Fibroblast of gingiva (primary cell): ENCODE measurements at regions not wholly inside any gene's neighbourhood (a gene's known extent, or its start where the extent isn't known, plus 50 kb on each side); places are given as distances from the start of the nearest gene placed in this dataset.

Experiments
- DNase-seq: peaks from one replicate; pipeline ENCODE4 v3.0.0-alpha.2; 2011; ENCODE audit warnings: low read depth

DNA sequence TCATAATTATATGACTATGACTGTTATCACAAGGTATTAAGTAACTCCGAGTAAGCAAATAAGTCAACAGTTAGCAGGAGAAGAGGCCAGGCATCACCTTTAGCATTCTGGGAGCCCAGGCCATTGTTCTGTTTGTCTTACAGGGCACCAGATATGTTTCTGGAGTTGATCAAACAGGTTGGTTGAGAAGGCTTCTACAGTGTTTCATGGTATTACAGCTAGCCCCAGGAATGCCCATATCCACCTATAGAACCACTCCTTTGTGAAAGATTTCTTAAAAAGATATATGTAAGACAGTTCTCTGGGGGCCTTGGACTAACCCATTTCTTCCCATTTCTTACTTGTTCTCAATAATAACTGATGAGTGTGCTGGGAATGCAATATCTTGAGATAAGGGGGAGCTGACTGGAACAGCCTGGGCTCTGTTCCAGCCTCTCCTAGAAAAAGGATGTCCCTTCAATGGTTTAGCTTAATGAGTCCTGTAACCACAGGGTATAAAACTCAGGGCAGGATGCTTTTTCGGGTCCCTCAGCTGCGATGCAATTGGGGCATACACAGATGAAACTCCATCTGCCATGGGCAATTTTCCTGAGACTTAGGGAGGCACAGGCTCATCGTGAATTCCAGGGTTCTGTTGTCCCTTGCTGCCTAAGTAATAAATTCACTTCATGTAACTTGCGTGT, 286.4 kb downstream of the BAMBI start:
- DNase-seq = no peak

DNA sequence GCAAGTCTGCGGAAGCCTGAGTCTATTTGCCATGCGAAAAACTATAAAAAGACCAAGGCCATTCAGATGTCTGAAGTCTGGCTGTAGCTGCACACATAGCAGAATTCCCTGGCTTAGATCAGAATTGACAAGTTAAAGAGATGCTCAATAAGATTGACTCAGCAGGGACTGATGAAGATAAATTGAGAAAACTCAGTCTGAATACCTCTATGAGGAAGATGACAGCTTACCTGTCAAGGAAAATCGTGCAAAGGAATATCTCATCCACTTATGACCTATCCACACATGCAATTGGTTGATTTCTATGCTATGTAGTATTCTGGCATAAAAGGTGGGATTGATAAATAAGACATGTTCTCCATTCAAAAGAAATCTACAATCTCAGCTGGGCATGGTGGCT, 288.6 kb downstream of the BAMBI start:
- no peak for DNase-seq

DNA sequence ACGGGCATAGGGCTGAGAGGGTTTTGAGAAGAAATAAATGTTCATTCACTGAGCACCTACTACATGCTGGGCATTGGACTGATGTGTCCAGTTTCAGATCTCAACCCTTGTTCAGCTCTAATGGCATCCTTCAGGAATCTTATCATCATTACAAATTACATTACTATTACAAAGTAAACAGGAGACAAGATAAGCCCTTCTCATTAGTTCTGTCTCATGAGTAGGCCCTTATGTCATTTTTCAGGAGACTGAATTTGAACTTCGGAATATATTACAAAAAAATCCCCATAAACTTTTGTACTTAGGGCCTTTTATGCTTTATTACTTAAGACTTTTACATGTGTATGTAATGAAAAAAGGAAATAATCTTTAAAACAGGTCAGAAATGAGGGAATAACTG, 289.7 kb downstream of the BAMBI start:
- DNase-seq = no peak

DNA sequence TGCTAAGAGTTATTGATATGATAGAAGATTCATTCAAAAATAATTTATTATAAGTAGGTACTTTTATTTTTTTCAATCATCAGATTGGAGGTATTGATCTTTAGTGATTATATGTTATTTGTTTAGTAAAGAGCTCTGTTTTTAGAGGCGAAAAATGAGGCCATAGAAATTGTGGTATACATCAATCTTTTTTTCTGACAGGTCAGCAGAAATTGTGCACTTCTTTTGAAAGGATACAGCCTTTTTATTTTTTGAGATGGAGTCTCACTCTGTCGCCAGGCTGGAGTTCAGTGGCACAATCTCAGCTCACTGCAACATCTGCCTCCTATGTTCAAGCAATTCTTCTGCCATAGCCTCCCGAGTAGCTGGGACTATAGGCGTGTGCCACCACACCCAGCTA, 292.1 kb downstream of the BAMBI start:
- DNase-seq = no peak

DNA sequence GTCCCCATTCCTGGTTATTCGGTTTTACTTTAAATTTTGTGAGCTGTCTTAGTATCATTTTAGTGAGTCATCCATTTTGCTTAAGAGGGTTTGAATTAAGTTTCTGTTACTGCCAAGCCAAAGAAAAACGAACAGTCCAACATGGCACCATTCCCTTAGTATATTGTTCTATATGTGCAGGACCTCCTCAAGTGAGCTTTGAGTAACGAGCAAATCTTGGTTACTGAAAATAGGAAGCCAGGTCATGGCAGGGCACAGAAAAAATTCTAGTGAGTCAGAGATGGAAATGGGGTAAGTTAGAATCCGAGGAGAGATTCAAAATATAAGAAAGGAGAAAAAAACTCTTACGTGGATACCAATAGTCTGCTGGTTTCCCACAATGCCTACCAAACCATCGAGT, 292.9 kb downstream of the BAMBI start:
- no peak for DNase-seq

DNA sequence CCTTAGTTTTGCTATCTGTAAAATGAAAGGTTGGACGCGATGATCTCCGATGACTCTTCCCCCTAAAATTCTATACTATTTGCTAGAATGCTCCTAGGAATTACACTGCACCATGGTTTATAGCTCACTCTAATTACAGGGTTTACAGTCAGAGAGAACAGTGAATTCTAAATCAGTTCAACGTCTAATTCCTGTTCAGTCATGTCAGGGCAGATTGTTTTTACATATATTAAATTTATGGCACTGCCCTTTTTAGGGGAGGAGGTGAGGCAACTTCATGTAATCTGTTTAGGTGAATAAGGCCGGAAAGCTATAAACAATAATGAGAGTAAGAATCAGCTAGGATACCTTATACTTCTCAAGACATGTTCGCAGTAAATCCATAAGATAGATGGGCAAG, 293.9 kb downstream of the BAMBI start:
- DNase-seq = no peak

DNA sequence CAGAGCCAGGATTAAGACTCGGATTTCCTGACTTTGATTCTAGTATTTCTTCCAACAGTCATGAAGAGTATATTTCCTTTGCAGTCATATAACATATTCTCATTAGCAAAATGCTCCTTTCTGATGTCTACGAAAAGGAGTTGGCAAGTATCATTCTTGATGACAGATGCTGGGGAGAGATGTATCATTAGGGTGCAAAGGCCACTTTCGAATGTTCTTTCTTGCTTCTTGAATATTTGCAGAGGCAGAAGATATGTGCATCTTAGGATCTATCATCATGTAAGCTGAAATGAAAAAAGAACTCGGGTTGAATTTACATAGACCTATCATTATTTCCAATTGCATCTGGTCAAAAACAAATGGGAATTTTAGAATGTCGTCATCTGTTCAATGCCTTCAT, 294.4 kb downstream of the BAMBI start:
- no peak for DNase-seq

DNA sequence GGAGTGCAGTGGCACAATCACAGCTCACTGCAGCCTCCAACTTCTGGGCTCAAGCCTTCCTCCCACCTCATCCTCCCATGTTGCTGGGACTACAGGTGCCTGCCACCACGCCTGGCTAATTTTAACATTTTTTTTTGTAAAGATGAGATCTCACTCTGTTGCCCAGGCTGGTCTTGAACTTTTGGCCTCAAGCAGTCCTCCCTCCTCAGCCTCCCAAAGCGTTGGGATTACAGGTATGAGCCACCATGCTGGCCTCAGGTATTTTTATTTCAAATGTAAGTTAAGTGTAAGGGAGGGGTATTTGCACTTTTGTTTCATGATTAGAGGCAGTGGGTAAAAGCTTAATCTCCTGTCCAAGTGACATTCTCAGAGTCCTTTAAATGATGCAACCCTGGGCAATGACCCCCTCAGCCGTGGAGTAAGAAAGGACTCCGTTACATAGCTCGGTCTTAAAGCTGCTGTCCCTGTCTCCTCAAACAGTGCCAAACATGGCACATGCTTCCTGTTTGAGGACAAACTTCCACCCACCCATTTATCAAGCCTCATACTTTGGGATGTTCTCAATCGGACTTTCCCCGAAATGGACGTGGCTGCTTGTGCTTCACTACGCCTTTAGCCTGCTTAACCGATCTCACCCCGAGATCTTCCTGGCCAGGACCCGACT, 296.1 kb downstream of the BAMBI start:
- no peak for DNase-seq

DNA sequence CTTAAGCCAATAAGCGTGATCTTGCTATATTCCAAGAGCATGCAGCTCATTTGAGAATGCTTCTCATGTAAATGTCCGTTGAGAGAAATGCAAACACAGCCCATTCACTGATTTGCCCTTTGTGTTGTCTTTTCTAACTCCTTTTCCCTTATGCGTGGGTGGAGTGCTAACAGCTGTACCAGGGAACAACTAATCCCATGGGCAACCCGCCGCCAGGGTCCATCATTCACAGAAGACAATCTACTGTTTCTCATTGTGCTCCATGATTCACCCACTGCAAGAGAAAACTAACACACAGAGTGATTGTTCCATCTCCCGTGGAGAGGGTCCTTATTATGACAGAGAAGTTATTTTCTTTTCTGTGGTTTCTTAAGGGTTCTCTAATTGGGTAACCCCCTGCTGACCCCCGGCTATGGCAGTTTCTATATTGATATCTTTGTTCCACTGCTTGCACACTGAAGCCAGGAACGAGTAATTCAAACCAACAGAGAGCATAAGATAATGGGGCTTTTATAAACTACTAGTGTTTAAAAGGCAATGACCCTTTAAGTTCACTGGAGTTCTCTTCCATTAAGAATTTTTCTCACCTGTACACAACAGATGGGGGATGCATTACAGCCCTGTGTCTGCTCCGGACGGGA, 298.7 kb downstream of the BAMBI start:
- DNase-seq = no peak

DNA sequence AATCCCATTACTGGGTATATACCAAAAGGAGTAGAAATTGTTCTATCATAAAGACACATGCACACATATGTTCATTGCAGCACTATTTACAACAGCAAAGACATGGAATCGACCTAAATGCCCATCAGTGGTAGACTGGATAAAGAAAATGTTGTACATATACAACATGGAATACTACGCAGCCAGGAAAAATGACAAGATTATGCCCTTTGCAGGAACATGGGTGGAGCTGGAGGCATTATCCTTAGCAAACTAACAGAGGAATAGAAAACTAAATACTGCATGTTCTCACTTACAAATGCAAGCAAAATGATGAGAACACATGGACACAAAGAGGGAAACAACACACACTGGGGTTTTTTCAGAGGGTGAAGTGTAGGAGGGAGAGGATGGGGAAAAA, 300.2 kb downstream of the BAMBI start:
- no peak for DNase-seq

DNA sequence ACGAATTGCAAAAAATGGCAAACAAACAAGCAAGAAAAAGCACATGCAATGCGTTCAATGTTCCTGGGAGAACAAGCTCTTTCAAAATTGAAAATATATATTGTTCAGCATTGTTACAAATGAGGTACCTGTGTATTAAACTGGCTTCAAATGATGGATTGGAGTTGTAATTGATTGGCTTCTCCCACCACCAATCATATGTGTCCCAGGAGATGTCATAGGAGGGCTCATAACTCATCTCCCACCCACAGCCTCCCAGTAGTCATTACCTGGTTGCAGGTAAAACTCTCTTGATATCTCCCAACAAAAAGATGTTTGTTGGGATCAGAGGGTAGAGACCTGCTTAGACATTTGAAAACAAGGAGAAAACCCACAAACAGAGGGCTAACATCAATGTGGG, 302.9 kb downstream of the BAMBI start:
- no peak for DNase-seq

DNA sequence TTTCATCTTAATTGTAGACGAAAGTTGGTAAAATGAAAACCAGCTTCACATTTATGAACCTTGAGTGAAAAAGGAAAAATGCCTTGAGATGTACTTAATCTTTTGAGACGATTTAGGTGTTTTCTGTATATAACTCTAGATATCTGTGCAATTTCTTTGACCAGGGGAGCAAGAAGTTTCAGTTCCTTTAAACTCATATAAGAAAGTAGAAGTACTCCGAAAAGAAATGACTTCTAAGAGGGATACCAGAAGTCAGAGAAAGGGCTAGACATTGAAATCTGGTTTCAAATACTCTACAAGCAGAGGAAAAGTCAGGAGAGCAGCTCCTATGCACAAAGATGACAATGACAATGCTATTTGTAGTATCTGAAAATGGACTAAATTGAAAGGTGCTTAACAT, 303.7 kb downstream of the BAMBI start:
- no peak for DNase-seq

DNA sequence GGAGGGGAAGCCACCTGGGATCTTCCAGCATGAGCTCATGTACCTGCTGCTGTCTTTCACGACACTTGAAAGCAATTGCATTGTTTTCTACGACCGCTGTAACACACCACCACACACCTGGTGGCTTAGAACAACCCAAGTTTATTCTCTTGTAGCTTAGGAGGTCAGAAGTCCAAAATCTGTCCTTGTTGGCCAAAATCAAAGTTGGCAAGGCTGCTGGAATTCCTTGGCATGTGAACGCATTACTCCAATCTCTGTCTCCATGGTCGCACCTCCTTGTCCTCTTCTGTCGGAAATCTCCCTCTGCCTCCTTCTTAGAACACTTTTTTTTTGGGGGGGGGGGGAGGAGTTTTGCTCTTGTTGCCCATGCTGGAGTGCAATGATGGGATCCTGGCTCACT, 305.7 kb downstream of the BAMBI start:
- DNase-seq = no peak

DNA sequence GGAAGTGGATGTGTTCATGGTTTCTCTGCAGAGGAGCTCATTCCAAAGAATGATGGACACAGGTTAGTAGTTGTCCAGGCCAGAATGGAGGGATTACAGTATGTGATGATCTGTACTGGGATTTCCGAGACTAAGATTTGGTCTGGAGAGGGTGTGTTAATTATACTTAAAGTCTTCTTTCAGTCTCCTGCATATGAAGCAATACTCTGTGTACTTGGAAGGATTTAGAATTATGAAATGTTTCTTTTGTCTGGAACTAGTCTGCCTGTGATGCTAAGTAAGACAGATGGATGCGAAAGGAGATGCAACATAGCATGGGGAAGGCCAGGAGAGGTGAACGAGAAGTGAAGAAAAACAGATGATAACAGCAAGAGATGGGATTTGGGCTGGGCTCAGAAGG, 305.1 kb upstream of the LYZL1 start:
- no peak for DNase-seq

DNA sequence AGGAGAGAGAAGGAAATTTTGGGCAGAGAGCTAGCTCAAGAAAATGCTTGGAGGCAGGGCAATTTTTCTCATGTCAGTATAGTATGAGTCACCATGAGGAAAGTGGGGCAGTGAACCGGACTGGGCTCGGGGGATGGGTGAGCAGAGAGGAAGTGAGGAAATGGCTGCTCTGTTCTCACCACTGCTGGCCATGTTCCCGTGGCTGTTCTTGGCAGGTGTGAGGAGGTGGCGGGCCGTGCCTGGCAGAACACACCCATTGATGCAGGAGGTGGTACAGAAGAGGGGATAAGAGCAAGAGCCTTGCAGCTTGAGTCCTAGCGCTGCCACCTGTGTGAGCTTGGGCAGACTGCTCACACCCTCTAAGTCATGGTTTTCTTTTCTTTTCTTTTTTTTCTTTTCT, 304.4 kb upstream of the LYZL1 start:
- no peak for DNase-seq

DNA sequence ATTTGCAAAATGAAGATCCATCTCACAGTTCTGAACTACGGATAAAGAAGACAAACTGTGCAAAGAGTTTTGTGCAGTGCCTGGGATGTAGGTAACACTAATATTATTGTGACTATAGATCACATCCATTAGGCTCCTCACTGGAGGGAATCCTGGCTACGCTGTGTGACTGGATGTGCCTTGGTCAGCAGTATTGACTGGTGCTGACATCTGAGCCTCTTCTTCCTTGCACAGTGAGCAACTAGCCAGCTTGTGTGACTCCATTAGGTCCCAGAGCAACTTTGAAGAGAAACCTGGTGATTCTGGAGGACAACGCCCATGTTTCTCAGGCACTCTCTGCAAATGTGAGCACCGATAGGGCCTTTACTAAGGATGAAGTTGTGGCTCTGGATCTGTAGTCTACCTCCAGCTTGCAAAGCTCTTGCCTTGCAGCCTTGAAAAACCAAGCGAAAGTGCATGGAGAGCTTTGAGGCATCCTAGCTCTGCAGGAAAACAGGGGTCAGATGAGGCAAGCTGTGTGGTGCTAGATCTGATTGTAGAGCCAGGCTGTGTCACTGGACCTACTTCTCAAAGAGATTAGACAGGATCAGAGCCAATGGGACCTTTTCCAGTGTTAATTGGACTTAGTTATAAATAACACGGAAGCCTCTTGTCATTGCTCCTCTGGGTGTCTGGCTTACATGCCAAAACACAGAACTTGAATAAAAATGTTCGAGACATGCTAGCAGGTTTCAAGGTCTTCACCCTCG, 303.6 kb upstream of the LYZL1 start:
- no peak for DNase-seq

DNA sequence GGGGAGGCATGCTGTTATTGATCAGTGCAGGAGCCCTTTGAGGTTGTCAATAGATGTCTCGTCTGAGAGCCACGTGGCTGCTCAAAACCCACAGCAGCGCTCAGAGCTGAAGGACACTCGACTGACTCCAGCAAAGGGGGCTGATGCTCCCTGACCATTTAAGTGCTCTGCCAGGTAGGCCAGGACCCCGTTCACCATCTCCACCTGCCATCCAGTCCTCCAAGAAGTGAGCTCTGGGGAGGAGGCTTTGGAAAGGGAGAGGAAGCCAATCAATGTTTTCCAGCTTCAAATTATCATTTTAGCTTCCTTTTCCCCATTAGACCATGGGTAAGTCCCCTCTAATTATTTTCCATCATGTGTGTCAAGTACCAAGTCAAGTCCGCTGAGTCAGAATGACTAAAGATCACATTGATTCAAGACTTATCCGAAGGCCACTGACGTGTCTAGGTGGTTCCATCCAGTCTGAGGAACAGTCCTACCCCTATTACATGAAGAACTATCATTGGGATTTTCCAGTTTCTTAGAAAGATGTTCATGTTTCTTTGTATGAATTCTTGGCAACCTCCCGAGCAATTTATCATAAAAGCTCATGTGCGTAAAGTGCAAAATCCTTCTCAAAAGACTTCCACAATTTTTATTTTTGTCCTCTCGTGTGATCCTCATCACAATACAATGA, 302.6 kb upstream of the LYZL1 start:
- no peak for DNase-seq

DNA sequence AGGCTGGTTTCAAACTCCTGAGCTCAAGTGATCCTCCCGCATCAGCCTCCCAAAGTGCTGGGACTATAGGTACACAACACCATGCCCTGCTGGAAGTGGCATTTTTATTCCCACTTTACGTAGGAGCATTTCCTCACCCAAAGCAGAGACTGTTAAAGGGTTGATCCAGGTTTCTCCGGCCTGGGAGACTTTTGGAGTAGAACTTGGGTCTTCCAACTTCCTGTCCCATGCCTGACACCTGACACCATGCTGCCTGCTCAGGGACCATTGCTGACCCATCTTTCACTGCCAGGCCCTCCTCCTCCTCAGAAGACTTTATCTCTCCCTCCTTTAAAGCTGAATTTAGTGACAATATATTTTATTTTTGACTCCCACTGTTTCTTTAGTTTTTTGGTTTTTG, 302.0 kb upstream of the LYZL1 start:
- DNase-seq = no peak

DNA sequence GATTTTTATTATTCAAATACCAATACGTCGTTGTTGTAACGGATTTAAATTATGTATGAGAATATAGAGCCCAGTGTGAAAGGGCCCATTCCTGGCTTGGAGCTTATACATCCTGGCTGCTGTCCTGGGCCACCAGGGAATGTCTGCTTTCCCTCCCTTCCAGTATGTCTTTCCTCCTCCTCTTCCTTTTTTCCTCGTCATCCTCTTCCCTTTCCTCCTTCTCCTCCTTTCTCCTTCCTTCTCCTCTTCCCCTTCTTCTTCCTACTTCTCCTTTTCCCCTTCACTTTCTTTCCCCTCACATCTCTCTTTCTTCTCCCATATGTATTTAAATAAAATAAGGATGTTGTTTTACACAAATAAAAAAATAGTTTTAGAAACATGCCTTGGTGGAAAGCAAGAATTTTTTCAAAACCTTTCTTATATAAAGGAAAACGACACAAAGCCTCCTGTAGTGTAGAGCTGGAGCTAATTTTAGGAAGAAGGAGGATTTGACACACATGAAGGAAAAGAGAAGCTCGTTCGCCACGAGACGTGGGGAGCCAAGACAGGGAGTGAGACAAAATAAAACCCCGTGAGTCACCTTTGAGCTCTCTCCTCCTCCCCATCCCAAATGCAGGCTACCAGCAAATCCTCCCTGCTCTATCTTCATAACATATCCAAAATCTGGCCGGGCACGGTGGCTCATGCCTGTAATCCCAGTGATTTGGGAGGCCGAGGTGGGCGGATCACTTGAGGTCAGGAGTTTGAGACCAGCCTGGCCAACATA, 301.1 kb upstream of the LYZL1 start:
- DNase-seq = no peak

DNA sequence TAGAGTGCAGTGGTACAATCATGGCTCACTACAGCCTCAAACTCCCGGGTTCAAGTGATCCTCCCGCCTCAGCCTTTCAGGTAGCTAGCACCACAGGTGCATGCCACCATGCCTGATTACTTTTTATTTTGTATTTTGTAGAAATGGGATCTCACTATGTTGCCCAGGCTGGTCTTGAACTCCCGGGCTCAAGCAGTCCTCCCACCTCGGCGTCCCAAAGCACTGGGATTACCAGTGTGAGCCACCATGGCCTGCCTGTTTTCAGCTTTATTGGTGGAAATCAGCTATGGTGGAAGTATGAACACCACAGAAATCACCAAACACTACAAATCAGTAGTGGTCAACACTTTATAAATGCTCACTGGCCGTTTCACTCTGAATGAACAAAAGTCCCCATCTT, 299.9 kb upstream of the LYZL1 start:
- DNase-seq = no peak
